ENCODE measurements at regions not wholly inside any gene's neighbourhood (a gene's known extent, or its start where the extent isn't known, plus 50 kb on each side); places are given as distances from the start of the nearest gene placed in this dataset.

DNA sequence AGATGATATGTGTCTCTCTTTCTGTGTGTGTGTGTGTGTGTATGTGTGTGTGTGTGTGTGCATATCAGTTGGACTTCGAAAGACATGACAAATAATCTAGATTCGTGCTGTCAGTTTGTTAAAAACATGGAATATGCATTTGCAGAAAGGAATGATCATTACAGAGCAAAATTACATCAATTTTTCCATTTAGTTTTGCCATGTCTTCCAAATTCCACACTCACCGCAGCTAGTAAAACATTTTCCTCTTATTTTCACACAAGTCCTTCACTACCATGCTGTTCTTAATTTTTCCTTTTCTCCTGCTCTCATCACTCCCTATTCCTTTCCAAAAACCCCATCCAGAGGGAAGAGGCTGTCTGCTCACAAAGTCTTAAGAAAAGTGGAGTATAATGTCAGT is 1191.4 kb upstream of the SLC39A10 start:
- Histone ChIP-seq H3K27ac (ENCODE audit: low read depth, low read length) (no peak overlapping the region), H3K4me3 (replicated peaks in 1 of 2; ENCODE audit: low read depth in 1 of 2, low read length in 2 of 2) (no peak overlapping the region), H3K9me3 (ENCODE audit: control insufficient read depth in 1 of 2, insufficient read depth in 1 of 2, low read depth in 1 of 2, low read length in 2 of 2) (no peaks in the 10 kb centered on the region), H3K27me3 (ENCODE audit: insufficient read depth, low read length) (no peaks in the 10 kb centered on the region), H3K79me2 (ENCODE audit: insufficient read depth, low read length) (no peaks in the 10 kb centered on the region), H3K4me1 (ENCODE audit: control insufficient read depth in 1 of 2, insufficient read depth in 2 of 2, low read length in 2 of 2) (no peaks in the 10 kb centered on the region), H3K9me2 (ENCODE audit: insufficient read depth) (no peaks in the 10 kb centered on the region), H2AFZ (ENCODE audit: low read depth, low read length, poor library complexity, severe bottlenecking) (no peak overlapping the region), H3K9ac (ENCODE audit: low read length) (no peak overlapping the region), H3K4me2 (ENCODE audit: low read length) (no peak overlapping the region), H4K20me1 (ENCODE audit: insufficient read depth) (no peaks in the 10 kb centered on the region), H3K36me3 (ENCODE audit: control insufficient read depth in 1 of 2, insufficient read depth in 2 of 2, low read length in 2 of 2) (no peaks in the 10 kb centered on the region)
- ATAC-seq = no peak
- CTCF ChIA-PET = no interaction called here
- POLR2A ChIA-PET = no interaction called here
- TF ChIP-seq POLR2A (IDR thresholded peaks at IDR 0.05; ENCODE audit: borderline replicate concordance, extremely low read depth, insufficient read depth, insufficient read length) (no peak), TCF7L2 (IDR thresholded peaks at IDR 0.05; ENCODE audit: borderline replicate concordance, extremely low read depth, insufficient read depth, insufficient read length) (no peak), MAX (IDR thresholded peaks at IDR 0.05) (no peak), RAD21 (IDR thresholded peaks at IDR 0.05; ENCODE audit: low read depth) (no peak), POLR2AphosphoS5 (IDR thresholded peaks at IDR 0.05; ENCODE audit: low read depth, low read length) (no peak), FOSL1 (IDR thresholded peaks at IDR 0.05; ENCODE audit: low read depth) (no peak), SIN3A (IDR thresholded peaks at IDR 0.05; ENCODE audit: low read depth) (no peak), EZH2 (IDR thresholded peaks at IDR 0.05) (no peak), ZFX (IDR thresholded peaks at IDR 0.05) (no peak), CEBPB (IDR thresholded peaks at IDR 0.05; ENCODE audit: low read depth) (no peak), EGR1 (IDR thresholded peaks at IDR 0.05; ENCODE audit: low read depth) (no peak), CBX3 (IDR thresholded peaks at IDR 0.05; ENCODE audit: low read depth) (no peak), EZH2phosphoT487 (IDR thresholded peaks at IDR 0.05; ENCODE audit: borderline replicate concordance) (no peak), JUND (IDR thresholded peaks at IDR 0.05) (no peak)
- TF ChIP-seq, protein P1, sequence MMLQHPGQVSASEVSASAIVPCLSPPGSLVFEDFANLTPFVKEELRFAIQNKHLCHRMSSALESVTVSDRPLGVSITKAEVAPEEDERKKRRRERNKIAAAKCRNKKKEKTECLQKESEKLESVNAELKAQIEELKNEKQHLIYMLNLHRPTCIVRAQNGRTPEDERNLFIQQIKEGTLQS (IDR thresholded peaks at IDR 0.05) = no peak
- TF ChIP-seq, protein P2, sequence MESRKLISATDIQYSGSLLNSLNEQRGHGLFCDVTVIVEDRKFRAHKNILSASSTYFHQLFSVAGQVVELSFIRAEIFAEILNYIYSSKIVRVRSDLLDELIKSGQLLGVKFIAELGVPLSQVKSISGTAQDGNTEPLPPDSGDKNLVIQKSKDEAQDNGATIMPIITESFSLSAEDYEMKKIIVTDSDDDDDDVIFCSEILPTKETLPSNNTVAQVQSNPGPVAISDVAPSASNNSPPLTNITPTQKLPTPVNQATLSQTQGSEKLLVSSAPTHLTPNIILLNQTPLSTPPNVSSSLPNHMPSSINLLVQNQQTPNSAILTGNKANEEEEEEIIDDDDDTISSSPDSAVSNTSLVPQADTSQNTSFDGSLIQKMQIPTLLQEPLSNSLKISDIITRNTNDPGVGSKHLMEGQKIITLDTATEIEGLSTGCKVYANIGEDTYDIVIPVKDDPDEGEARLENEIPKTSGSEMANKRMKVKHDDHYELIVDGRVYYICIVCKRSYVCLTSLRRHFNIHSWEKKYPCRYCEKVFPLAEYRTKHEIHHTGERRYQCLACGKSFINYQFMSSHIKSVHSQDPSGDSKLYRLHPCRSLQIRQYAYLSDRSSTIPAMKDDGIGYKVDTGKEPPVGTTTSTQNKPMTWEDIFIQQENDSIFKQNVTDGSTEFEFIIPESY (IDR thresholded peaks at IDR 0.05; ENCODE audit: extremely low read depth, insufficient replicate concordance, low read length) = no peak
- TF ChIP-seq, protein P3, sequence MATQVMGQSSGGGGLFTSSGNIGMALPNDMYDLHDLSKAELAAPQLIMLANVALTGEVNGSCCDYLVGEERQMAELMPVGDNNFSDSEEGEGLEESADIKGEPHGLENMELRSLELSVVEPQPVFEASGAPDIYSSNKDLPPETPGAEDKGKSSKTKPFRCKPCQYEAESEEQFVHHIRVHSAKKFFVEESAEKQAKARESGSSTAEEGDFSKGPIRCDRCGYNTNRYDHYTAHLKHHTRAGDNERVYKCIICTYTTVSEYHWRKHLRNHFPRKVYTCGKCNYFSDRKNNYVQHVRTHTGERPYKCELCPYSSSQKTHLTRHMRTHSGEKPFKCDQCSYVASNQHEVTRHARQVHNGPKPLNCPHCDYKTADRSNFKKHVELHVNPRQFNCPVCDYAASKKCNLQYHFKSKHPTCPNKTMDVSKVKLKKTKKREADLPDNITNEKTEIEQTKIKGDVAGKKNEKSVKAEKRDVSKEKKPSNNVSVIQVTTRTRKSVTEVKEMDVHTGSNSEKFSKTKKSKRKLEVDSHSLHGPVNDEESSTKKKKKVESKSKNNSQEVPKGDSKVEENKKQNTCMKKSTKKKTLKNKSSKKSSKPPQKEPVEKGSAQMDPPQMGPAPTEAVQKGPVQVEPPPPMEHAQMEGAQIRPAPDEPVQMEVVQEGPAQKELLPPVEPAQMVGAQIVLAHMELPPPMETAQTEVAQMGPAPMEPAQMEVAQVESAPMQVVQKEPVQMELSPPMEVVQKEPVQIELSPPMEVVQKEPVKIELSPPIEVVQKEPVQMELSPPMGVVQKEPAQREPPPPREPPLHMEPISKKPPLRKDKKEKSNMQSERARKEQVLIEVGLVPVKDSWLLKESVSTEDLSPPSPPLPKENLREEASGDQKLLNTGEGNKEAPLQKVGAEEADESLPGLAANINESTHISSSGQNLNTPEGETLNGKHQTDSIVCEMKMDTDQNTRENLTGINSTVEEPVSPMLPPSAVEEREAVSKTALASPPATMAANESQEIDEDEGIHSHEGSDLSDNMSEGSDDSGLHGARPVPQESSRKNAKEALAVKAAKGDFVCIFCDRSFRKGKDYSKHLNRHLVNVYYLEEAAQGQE (IDR thresholded peaks at IDR 0.05; ENCODE audit: low read depth) = no peak
- RAD21 ChIA-PET (ENCODE audit: low non-redundant PET in 1 of 2, low total read pairs in 2 of 2, uncharacterized antibody in 2 of 2, unreplicated experiment in 2 of 2) = no interaction called here
- no peak for DNase-seq (ENCODE audit: low read depth, low spot score)
- BruUV-seq (replicated peaks) = no TSS peak
- intact Hi-C loops (cut with micrococcal nuclease) = no loop called here

All from HCT116 (cell line).